Uterus (tissue), 3 donors: ENCODE measurements at regions not wholly inside any gene's neighbourhood (a gene's known extent, or its start where the extent isn't known, plus 50 kb on each side); places are given as distances from the start of the nearest gene placed in this dataset.

Experiments
- DNase-seq, 2 donors: peaks; one replicate each; pipeline ENCODE4 v3.0.0-alpha.2; 2019 to 2020
- H3K27ac ChIP-seq, 2 donors: fragments of 200-600 bp; sonication (generic); 1 replicate in 1 of 2; 2 replicates in 1 of 2; pipeline ENCODE4 v1.5.1; 2016 to 2018
- H3K27me3 ChIP-seq, 2 donors: fragments of 200-600 bp; sonication (generic); one replicate each; pipeline ENCODE4 v1.5.1; 2018 to 2019; ENCODE audit warnings: control low read depth in 1 of 2
- H3K36me3 ChIP-seq, 2 donors: fragments of 200-600 bp; sonication (generic); one replicate each; pipeline ENCODE4 v1.5.1; 2019; ENCODE audit warnings: control low read depth in 1 of 2
- H3K4me1 ChIP-seq, 2 donors: fragments of 200-600 bp; sonication (generic); one replicate each; pipeline ENCODE4 v1.5.1; 2018 to 2019; ENCODE audit warnings: control low read depth in 1 of 2
- H3K4me3 ChIP-seq, 2 donors: fragments of 200-600 bp; sonication (generic); 1 replicate in 1 of 2; 2 replicates in 1 of 2; pipeline ENCODE4 v1.5.1; 2018 to 2019; ENCODE audit warnings: mild to moderate bottlenecking in 1 of 2
- H3K9me3 ChIP-seq, 2 donors: fragments of 200-600 bp; sonication (generic); one replicate each; pipeline ENCODE4 v1.5.1; 2019; ENCODE audit warnings: control low read depth in 1 of 2
- CTCF ChIP-seq, 4 experiments: fragments of 200-600 bp in 2 of 4; fragments of 450-650 bp in 2 of 4; sonication (generic) in 2 of 4; IDR thresholded peaks; one replicate each; pipeline ENCODE4 v1.5.1; 2016 to 2019; ENCODE audit warnings: antibody characterized with exemption in 4 of 4, mild to moderate bottlenecking in 2 of 4, moderate library complexity in 1 of 4
- POLR2A ChIP-seq, 2 donors: fragments of 450-650 bp; IDR thresholded peaks; one replicate each; pipeline ENCODE4 v1.6.1; 2016; ENCODE audit warnings: antibody characterized with exemption in 2 of 2, mild to moderate bottlenecking in 1 of 2, moderate library complexity in 1 of 2
- intact Hi-C: fragments of 100-400 bp; cut with DNase I; formaldehyde crosslinking; loops from one replicate; pipeline ENCODE4 v1.15.1; 2023; ENCODE audit warnings: low total_unique reads
- donor health status: DM: yes; HTN: yes; CAD: no.

DNA sequence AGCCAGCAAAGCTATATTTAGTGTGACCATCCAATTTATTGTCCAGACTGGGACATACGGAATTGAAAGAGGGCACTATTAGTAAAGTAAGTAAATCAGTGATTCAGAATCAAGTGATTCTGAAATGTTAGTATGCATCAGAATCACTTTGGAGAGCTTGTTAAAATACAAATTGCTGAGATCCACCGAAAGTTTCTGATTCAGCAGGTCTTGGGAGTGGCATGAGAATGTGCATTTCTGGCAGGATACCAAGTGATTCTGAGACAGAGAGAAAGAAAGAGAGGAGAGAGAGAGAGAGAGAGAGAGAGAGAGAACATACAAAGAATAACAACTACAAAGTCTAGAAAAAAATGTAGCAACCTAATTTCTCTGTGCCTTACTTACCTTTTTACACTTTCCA, 65.4 kb upstream of the ASTN2 start:
- Histone ChIP-seq H3K27me3 (no peaks in the 10 kb centered on the region), H3K4me1 (no peaks in the 10 kb centered on the region), H3K9me3 (no peaks in the 10 kb centered on the region), H3K36me3 (no peaks in the 10 kb centered on the region), H3K4me3 (no peak overlapping the region), H3K27ac (no peak overlapping the region)
- intact Hi-C loops: no loop called here
- DNase-seq: no peak
- TF ChIP-seq CTCF (IDR thresholded peaks at IDR 0.05) (no peak), POLR2A (IDR thresholded peaks at IDR 0.05) (no peak)

- Histone ChIP-seq H3K27ac (no peak overlapping the region), H3K36me3 (no peaks in the 10 kb centered on the region), H3K9me3 (no peaks in the 10 kb centered on the region), H3K4me3 (no peak overlapping the region), H3K4me1 (no peaks in the 10 kb centered on the region), H3K27me3 (no peaks in the 10 kb centered on the region)
- intact Hi-C loops: no loop called here
- DNase-seq: no peak
- no peak for TF ChIP-seq POLR2A (IDR thresholded peaks at IDR 0.05)
- TF ChIP-seq CTCF (IDR thresholded peaks at IDR 0.05): no peak
Measured at GRCh38 chr9:117473293-117473692, 58.4 kb upstream of the ASTN2 start.

DNA sequence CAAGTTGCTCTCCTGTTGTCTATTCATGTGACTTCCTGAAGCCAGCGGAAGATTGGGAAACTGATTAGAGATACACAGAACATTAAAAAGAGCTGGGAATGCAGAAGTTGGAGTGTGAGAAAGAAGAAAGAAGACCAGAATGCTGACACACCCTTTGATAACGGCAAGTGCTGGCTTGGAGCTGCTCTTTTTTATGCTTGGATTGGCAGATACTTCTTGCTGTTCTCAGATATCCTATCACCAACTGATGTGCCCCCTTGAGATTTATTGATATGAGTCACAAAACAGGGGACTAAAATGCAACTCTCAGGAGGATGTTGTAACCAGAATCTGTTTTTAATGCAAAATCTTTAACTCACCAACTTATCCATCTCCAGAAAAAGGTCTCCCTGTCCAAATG, 56.0 kb upstream of the ASTN2 start:
- intact Hi-C loops: no loop called here

GRCh38 chr9:117470455-117470854, 55.6 kb upstream of the ASTN2 start:
- intact Hi-C loops: no loop called here
- H3K36me3 ChIP-seq: no peaks in the 10 kb centered on the region
- no peak for TF ChIP-seq POLR2A (IDR thresholded peaks at IDR 0.05)
- no peak for TF ChIP-seq CTCF (IDR thresholded peaks at IDR 0.05)

More for the DNA sequence above, 56.0 kb upstream of the ASTN2 start:
- H3K27me3 ChIP-seq: no peaks in the 10 kb centered on the region
- no peaks in the 10 kb centered on the region for H3K36me3 ChIP-seq
- H3K4me1 ChIP-seq: no peaks in the 10 kb centered on the region
- H3K9me3 ChIP-seq: no peaks in the 10 kb centered on the region
- no peak for DNase-seq
- no peak overlapping the region for H3K27ac ChIP-seq
- TF ChIP-seq CTCF (IDR thresholded peaks at IDR 0.05) (no peak), POLR2A (IDR thresholded peaks at IDR 0.05) (no peak)
- H3K4me3 ChIP-seq: no peak overlapping the region

DNA sequence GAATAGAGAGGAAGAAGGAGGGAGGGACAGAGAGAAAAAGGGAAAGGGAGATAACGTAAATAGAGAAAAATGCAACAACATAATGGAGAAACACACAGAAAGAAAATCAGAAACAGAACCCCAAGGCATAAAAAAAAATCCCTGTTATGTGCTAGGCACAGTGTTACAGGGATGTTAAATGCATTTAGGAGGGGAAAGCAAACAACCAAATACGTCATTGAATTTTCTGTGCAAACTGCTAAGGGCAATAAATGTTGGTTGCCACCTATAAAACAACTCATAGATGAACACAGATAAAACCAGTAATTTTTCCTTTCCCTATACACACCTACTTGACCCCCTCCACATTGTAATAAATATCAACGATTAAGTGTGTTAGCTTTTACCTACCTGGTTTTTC, 51.3 kb upstream of the ASTN2 start:
- intact Hi-C loops: no loop called here
- H3K4me3 ChIP-seq: no peak overlapping the region
- TF ChIP-seq CTCF (IDR thresholded peaks at IDR 0.05) (no peak), POLR2A (IDR thresholded peaks at IDR 0.05) (no peak)
- no peaks in the 10 kb centered on the region for H3K4me1 ChIP-seq
- no peaks in the 10 kb centered on the region for H3K27me3 ChIP-seq
- no peaks in the 10 kb centered on the region for H3K9me3 ChIP-seq
- H3K27ac ChIP-seq: no peak overlapping the region
- no peak for DNase-seq
- no peaks in the 10 kb centered on the region for H3K36me3 ChIP-seq

More at GRCh38 chr9:117470455-117470854, 55.6 kb upstream of the ASTN2 start:
- H3K4me3 ChIP-seq: no peak overlapping the region
- no peaks in the 10 kb centered on the region for H3K9me3 ChIP-seq
- no peak overlapping the region for H3K27ac ChIP-seq
- H3K27me3 ChIP-seq: no peaks in the 10 kb centered on the region
- no peak for DNase-seq
- no peaks in the 10 kb centered on the region for H3K4me1 ChIP-seq
